ENCODE measurements at regions not wholly inside any gene's neighbourhood (a gene's known extent, or its start where the extent isn't known, plus 50 kb on each side); places are given as distances from the start of the nearest gene placed in this dataset.

- DNase-seq, result no peak
- Mint-ChIP-seq H3K27me3 (ENCODE audit: low read depth, poor library complexity) (peaks cover 5% of the 10 kb centered on the region), H3K4me1 (peaks cover 52% of the 10 kb centered on the region), H3K9me3 (peaks cover 6% of the 10 kb centered on the region), H3K27ac (no peak overlapping the region), H3K4me3 (no peak overlapping the region), H3K36me3 (ENCODE audit: low read depth) (no peaks in the 10 kb centered on the region)
- no peak for TF ChIP-seq CTCF (IDR thresholded peaks at IDR 0.05)
Observed at GRCh38 chr15:47824147-47824546, 106.8 kb downstream of the SEMA6D start.

GRCh38 chr15:47829667-47830066 is 112.4 kb downstream of the SEMA6D start:
- H3K36me3 Mint-ChIP-seq (ENCODE audit: low read depth), result no peaks in the 10 kb centered on the region
- H3K27ac Mint-ChIP-seq, result no peak overlapping the region
- peaks cover 5% of the 10 kb centered on the region for H3K27me3 Mint-ChIP-seq (ENCODE audit: low read depth, poor library complexity)
- H3K9me3 Mint-ChIP-seq, result peaks cover 23% of the 10 kb centered on the region
- DNase-seq, result no peak
- H3K4me3 Mint-ChIP-seq, result no peak overlapping the region
- no peak for TF ChIP-seq CTCF (IDR thresholded peaks at IDR 0.05)
- peaks cover 12% of the 10 kb centered on the region for H3K4me1 Mint-ChIP-seq

- no peak for TF ChIP-seq CTCF (IDR thresholded peaks at IDR 0.05)
- H3K36me3 Mint-ChIP-seq (ENCODE audit: low read depth), result no peaks in the 10 kb centered on the region
- H3K27me3 Mint-ChIP-seq (ENCODE audit: low read depth, poor library complexity), result peaks cover 4% of the 10 kb centered on the region
- no peak overlapping the region for H3K27ac Mint-ChIP-seq
- peaks cover 24% of the 10 kb centered on the region for H3K9me3 Mint-ChIP-seq
- H3K4me3 Mint-ChIP-seq, result no peak overlapping the region
- H3K4me1 Mint-ChIP-seq, result peaks cover 6% of the 10 kb centered on the region
- no peak for DNase-seq
Observed at GRCh38 chr15:47834093-47834492, 116.8 kb downstream of the SEMA6D start.

GRCh38 chr15:47839233-47839825 is 122.0 kb downstream of the SEMA6D start:
- no peak for TF ChIP-seq CTCF (IDR thresholded peaks at IDR 0.05)
- Mint-ChIP-seq H3K4me1 (peaks cover 14% of the 10 kb centered on the region), H3K27me3 (ENCODE audit: low read depth, poor library complexity) (peaks cover 8% of the 10 kb centered on the region), H3K4me3 (no peak overlapping the region), H3K27ac (no peak overlapping the region), H3K9me3 (peaks cover 7% of the 10 kb centered on the region), H3K36me3 (ENCODE audit: low read depth) (no peaks in the 10 kb centered on the region)
- DNase-seq, result no peak

GRCh38 chr15:47843124-47843663 is 125.9 kb downstream of the SEMA6D start:
- H3K36me3 Mint-ChIP-seq (ENCODE audit: low read depth), result no peaks in the 10 kb centered on the region
- H3K4me1 Mint-ChIP-seq, result peaks cover 22% of the 10 kb centered on the region
- peaks cover 8% of the 10 kb centered on the region for H3K27me3 Mint-ChIP-seq (ENCODE audit: low read depth, poor library complexity)
- no peak for DNase-seq
- no peak overlapping the region for H3K4me3 Mint-ChIP-seq
- H3K9me3 Mint-ChIP-seq, result no peaks in the 10 kb centered on the region
- H3K27ac Mint-ChIP-seq, result no peak overlapping the region
- TF ChIP-seq CTCF (IDR thresholded peaks at IDR 0.05), result no peak

GRCh38 chr15:47844437-47844836 is 127.1 kb downstream of the SEMA6D start:
- H3K27me3 Mint-ChIP-seq (ENCODE audit: low read depth, poor library complexity), result peaks cover 8% of the 10 kb centered on the region
- no peak overlapping the region for H3K27ac Mint-ChIP-seq
- H3K4me3 Mint-ChIP-seq, result no peak overlapping the region
- no peaks in the 10 kb centered on the region for H3K36me3 Mint-ChIP-seq (ENCODE audit: low read depth)
- peaks cover 22% of the 10 kb centered on the region for H3K4me1 Mint-ChIP-seq
- H3K9me3 Mint-ChIP-seq, result no peaks in the 10 kb centered on the region
- no peak for DNase-seq
- no peak for TF ChIP-seq CTCF (IDR thresholded peaks at IDR 0.05)
